ENCODE measurements at regions not wholly inside any gene's neighbourhood (a gene's known extent, or its start where the extent isn't known, plus 50 kb on each side); places are given as distances from the start of the nearest gene placed in this dataset.

- intact Hi-C loops (cut with DNase I, micrococcal nuclease): no loop called here
- ATAC-seq: no peak
- no peak for DNase-seq
Measured at GRCh38 chr1:199272628-199273086, 633.8 kb downstream of the PTPRC start.

GRCh38 chr1:199273837-199274379 is 635.1 kb downstream of the PTPRC start:
- intact Hi-C loops (cut with DNase I, micrococcal nuclease): no loop called here
- DNase-seq: peak; percentile 7 to 21
- ATAC-seq: peak; percentile 33

DNA sequence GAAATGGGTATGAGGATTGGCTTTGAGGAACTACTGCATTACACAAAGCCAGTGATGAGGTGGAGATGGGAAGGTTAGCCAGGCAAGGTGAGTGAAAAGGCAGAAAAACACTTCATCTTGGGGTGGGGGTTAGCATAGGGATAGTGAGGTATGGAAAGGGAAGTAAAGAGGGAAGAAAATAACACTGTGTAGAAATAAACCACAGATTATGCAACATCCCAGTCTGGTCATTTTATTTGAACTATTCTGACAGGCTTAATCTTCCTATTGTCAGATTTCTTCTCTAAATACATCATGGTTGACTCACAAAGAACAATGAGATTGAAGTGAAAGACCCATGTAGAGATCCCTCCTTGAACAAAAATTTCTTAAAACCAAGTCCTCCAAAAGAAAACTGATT is 640.2 kb downstream of the PTPRC start:
- no peak for DNase-seq
- intact Hi-C loops (cut with DNase I, micrococcal nuclease): no loop called here
- ATAC-seq: no peak

DNA sequence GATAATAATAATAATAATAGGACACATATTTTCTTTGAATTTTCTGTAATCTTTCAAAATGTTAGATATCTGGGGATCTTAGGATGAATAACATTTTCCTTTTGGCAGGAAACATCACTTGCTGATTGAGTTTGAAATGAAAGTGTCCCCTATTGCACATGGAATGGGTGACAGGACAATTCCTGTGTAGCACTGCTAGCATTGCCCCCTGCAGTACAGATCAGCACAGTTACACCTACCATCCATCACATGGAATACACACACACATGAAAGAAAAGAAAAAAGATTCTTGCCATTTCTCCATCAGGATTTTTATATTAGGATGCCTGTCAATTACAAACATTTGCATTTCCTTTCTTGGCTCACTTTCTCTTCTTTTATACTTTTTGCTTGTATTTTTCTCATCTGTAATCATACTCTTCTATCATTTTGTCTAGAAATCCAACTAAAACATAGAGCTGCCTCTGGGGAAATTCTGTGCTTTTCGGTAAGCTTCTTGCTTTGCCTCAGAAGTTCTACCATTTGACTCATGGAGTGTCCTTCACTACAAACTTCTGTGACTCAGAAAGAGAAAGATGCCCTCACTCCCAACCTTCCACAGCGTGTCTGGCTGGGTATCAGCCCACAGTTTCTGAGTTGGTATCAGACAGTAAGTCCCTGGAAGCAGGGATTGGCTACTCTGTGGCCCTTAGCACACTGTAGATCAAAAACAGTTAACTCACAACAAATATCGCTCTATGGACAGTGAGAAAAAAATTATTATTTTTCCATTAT is 641.2 kb downstream of the PTPRC start:
- DNase-seq: no peak
- no peak for ATAC-seq
- intact Hi-C loops (cut with DNase I, micrococcal nuclease): no loop called here

DNA sequence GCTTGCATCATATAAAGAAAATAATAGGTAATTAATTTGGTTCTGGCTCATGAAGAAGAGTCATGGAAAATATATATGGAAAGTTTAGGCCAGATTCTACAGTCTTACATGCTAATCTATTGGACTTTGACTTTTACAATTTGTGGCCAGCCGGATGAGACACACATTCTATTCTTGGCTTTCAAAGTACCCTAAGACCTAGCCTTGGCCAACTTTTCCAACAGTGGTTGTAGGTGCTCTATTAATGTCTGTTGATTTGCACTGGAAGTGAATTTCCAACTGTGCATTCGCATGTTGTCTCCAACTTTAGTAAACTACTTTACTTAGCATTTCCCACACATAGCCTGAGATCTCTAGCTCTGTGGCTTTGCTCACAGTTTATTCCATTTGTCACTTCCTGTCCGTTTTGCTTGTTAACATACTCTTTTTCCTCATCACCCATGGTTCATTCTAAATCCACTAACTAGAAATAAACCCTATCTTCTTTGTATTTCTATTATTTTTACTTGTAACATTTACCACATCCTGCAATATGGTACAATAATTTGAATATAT is 644.0 kb downstream of the PTPRC start:
- no peak for DNase-seq
- no peak for ATAC-seq
- intact Hi-C loops (cut with DNase I, micrococcal nuclease): no loop called here

DNA sequence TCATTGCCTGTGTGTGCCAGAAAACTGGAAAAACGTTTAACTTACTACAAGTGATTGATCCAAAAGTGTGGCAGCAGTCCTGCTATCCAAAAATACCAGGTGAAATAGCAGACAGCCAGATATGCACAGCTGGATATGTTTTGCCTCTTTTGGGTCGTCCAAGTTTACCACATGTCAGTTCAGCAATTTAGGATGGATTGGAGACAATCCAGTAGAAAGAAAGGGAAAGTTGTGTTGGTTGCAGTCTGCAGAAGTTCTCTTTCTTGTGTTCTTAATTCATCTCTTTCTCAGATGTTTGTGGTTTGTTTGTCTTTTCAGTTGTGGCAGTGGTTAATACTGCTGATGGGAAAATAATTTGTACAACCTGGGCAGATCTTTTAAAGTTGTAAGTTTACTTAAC is 645.0 kb downstream of the PTPRC start:
- ATAC-seq (no peak), DNase-seq (no peak)
- intact Hi-C loops (cut with DNase I, micrococcal nuclease): no loop called here

GRCh38 chr1:199287206-199287605 is 648.4 kb downstream of the PTPRC start:
- ATAC-seq (no peak), DNase-seq (no peak)
- intact Hi-C loops (cut with DNase I, micrococcal nuclease): no loop called here

- ATAC-seq (no peak), DNase-seq (no peak)
- intact Hi-C loops (cut with DNase I, micrococcal nuclease): no loop called here
Measured at GRCh38 chr1:199287647-199288046, 648.8 kb downstream of the PTPRC start.

DNA sequence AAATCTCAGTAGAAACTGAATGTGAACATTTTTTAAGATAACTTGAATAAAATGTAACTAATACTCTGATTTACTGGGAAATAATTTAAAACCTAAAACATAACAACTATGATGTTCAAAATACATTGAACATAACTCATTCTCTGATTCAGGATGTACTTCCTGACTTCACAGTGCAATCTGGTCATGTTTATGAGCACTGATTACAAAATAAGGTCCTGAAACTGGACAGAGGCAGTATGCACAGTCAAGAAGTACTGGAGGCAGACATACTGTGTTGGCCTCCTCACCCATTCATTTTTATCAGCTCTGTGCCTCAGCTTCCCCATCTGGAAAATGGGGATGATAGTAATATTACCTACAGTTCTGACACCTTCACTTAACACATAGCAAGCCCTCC is 651.3 kb downstream of the PTPRC start:
- ATAC-seq (no peak), DNase-seq (no peak)
- intact Hi-C loops (cut with DNase I, micrococcal nuclease): no loop called here

GRCh38 chr1:199291022-199291740 is 652.3 kb downstream of the PTPRC start:
- DNase-seq: no peak
- intact Hi-C loops (cut with DNase I, micrococcal nuclease): no loop called here
- ATAC-seq: no peak

DNA sequence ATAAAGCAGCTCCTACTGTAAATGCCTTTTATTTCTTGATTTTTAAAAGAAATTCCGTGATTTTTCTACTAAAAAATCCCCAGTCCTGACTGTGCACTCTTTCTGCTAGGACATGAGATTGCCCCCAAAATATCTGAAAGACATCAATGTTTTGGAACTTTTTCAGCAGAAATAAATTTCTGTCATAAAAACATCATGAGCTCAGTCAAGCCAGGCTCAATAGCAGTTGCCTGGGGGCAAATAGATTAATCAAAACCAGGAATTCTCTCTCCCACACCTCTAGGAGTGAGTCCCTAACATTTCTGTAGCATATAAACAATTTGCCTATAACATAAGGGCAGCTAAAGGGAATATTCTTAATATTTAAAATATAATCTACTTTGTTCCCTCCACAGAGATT is 654.1 kb downstream of the PTPRC start:
- no peak for DNase-seq
- intact Hi-C loops (cut with DNase I, micrococcal nuclease): no loop called here
- ATAC-seq: no peak

DNA sequence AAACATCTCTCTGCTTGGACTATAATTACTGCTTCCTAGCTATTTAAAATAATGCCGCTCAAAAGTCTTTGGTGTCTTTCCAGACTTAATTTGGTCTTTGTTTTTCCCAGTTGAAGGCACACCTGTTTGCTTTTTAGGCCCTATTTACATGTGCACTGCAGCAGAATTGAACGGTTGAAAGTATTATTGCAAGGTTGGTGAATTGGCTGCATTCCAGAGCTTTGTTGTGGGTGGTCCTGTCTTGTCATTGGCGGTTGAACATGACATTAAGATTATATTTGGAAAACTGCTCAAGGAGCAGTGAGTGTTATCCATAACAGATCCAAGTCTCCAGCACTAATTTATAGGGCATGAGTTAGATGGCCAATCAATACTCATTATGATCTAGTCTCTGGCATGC is 656.3 kb downstream of the PTPRC start:
- ATAC-seq (no peak), DNase-seq (no peak)
- intact Hi-C loops (cut with DNase I, micrococcal nuclease): no loop called here

- DNase-seq (no peak), ATAC-seq (no peak)
- intact Hi-C loops (cut with DNase I, micrococcal nuclease): no loop called here
Measured at GRCh38 chr1:199297174-199297573, 658.3 kb downstream of the PTPRC start.

DNA sequence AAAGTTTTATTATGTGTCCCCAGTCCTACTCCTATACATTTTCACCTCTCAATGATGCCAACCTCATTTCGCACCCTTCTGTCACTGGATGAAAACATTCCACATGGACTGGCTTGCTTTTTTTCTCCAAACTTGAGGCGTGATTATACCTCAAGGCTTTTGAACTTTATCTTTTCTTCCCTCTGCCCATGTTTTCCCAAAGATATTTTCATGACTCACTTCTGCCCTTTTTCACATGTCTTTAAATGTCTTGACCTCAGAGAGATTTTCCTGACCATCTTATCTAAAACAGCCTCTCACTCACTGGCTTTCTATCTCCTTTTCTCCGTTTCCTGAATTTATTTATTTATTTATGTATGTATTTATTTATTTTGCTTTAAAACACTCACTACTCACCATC is 659.0 kb downstream of the PTPRC start:
- ATAC-seq (no peak), DNase-seq (no peak)
- intact Hi-C loops (cut with DNase I, micrococcal nuclease): no loop called here

GRCh38 chr1:199298825-199299224 is 660.0 kb downstream of the PTPRC start:
- no peak for ATAC-seq
- no peak for DNase-seq
- intact Hi-C loops (cut with DNase I, micrococcal nuclease): no loop called here

DNA sequence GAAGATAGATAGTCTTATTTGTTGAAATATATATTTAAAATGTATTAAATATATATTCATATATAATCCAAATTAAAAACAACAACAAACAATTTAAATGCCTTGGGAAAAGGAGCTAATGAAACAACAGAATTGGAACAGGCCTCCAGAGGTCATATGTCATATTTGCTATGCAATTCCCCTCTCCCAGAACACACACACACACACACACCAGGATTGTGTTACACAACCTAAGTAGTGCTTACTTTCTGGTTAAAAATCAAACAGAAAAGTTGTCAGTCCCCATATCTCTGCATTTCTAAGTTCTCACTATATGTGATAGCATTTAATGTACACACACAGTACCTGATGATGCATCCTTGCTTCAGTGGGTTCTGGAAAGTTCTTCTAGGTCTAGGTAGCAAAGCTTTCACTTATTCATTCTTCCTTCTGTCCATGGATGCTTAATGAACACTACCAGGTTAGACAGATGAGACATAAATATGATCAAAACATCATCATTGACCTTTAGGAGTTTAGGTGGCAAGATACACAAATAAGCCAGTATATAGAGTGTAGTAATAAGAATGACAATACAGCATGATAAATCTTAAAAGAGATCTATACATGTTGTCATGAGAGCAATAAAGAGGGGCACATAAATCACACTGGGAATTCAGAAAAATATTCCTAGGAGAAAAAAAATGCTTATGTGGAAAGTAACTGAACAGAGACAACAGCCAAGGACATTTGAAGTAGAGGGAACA is 662.8 kb downstream of the PTPRC start:
- DNase-seq (no peak), ATAC-seq (no peak)
- intact Hi-C loops (cut with DNase I, micrococcal nuclease): no loop called here

DNA sequence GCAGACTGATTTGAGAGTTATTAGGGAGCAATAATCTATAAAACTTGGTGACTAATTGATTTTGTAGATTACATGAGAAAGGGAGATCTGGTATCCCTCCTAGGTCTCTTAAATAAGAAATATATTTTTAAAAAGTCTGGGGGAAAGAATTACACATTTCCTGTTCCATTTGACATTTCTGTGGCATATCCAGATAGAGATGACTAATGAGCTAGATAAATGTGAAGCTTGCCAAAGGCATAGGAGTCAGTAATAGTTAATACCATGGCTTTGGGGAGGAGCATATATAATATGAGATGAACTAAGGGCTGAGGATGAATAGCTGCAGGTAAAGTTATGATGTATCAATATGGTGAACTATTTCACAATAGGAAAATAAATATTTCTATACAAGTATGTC is 663.7 kb downstream of the PTPRC start:
- intact Hi-C loops (cut with DNase I, micrococcal nuclease): no loop called here
- DNase-seq (no peak), ATAC-seq (no peak)

- intact Hi-C loops (cut with DNase I, micrococcal nuclease): no loop called here
- no peak for DNase-seq
- ATAC-seq: no peak
Measured at GRCh38 chr1:199303035-199303434, 664.2 kb downstream of the PTPRC start.

DNA sequence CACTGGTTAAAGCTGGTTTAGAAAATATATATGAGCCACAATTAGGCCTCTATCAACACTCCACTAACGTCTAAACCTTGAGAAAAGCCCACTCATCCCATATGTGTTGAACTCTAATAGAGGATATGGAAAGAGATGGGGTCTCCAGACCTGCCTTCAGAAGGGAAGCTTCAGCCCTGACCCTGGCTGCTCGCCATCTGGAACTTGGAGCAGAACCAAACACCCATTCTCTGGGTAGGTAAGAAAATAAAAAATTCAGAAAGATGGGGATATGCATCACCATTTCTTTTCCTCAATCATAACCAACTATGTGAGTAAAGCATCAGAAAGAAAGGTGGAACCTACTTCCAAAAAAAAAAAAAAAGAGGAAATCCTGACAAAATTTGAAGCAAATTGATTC is 666.2 kb downstream of the PTPRC start:
- ATAC-seq (no peak), DNase-seq (no peak)
- intact Hi-C loops (cut with DNase I, micrococcal nuclease): no loop called here
